WI38 (cell line): ENCODE measurements at regions not wholly inside any gene's neighbourhood (a gene's known extent, or its start where the extent isn't known, plus 50 kb on each side); places are given as distances from the start of the nearest gene placed in this dataset.

Experiments used
- H3K4me3 ChIP-seq: 2 replicates; pipeline ENCODE4 v1.5.1; 2011; ENCODE audit warnings: low read depth, mild to moderate bottlenecking, control low read depth, low read length
- CTCF ChIP-seq: IDR thresholded peaks from 2 replicates; pipeline ENCODE4 v1.5.1; 2012; ENCODE audit warnings: low read depth, mild to moderate bottlenecking, control low read depth, low read length

DNA sequence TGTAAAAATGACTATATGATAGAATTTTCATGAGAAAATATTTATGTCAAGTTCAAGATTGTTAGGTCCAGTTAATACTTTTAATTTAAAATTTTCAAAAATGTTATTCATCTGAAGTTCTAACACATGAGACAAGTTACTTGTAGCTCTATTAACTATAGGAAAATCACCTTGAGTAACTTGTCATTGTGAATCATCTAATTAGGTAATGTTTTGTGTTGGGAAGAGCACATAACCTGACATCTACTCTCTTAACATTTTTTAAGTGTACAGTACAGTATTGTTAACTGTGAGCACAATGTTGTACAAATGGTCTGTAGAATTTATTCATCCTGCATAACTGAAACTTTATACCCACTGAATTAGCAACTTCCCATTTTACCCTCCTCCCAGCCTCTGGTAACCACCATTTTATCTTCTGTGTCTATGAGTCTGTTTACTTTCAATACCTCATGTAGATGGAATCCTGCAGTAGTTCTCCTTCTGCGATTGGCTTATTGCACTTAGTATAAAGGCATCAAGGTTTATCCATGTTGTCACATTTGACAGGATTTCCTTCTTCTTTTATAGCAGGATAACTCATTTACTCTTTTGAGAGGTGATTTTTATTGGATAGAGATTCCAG is 54.6 kb downstream of the ARL4A start:
- TF ChIP-seq CTCF, result no peak
- H3K4me3 ChIP-seq, result no peak overlapping the region

- TF ChIP-seq CTCF, result no peak
- no peak overlapping the region for H3K4me3 ChIP-seq
Measured at GRCh38 chr7:12746211-12746610, 58.8 kb downstream of the ARL4A start.

GRCh38 chr7:12747687-12748306 is 60.4 kb downstream of the ARL4A start:
- H3K4me3 ChIP-seq, result no peak overlapping the region
- no peak for TF ChIP-seq CTCF

DNA sequence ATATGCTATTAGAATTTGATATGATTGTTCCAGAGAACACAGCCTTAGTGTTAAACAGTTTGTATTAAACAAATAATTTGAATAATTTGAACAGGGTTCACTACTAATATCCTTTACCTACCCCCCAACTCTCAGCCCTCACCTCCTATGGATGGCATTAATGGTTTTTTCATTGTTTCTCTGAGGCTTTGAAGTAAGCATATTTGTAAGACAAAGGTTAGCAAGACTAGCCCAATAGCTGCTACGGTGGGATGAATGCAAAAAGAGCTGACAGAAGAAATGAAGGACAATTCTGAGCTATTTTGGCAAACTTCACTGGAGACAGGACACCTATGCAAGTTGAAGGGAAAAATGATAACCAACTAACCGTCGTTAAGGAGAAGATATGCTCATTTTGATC is 61.6 kb downstream of the ARL4A start:
- H3K4me3 ChIP-seq, result no peak overlapping the region
- TF ChIP-seq CTCF, result no peak

DNA sequence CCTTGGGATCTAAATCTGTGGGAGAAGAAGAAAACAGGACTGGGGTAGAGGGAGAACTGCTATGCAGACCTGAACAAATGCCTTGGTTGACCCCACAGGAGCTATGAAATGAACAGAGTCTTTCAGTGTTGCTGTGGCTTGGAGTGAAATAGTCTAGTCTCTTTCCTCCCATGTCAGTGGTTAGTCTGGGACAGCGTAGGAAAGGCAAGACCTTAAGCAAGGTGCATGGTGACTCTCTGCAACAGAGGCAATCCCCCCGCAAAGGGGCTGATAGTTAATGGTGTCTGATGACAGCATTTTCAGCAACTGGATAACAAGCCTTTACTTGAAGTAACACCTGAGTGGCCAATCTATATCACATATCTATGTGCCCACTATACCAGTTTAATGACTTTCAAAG is 62.3 kb downstream of the ARL4A start:
- no peak overlapping the region for H3K4me3 ChIP-seq
- no peak for TF ChIP-seq CTCF

GRCh38 chr7:12751764-12752163 is 64.3 kb downstream of the ARL4A start:
- no peak for TF ChIP-seq CTCF
- H3K4me3 ChIP-seq, result no peak overlapping the region

- TF ChIP-seq CTCF, result no peak
- H3K4me3 ChIP-seq, result no peak overlapping the region
Measured at GRCh38 chr7:12754179-12754578, 66.7 kb downstream of the ARL4A start.
